GM23338 (cell line): ENCODE measurements at regions not wholly inside any gene's neighbourhood (a gene's known extent, or its start where the extent isn't known, plus 50 kb on each side); places are given as distances from the start of the nearest gene placed in this dataset.

Source experiments
- ATAC-seq: fragments of 200-7000 bp; cut with Tn5 transposase; 3 replicates; pipeline ENCODE4 v1.9.1; 2020
- DNase-seq: peaks from one replicate; pipeline ENCODE4 v3.0.0-alpha.2; 2015; ENCODE audit warnings: low spot score
- H2AFZ ChIP-seq: fragments of 200-600 bp; sonication (generic); 2 replicates; pipeline ENCODE4 v1.8.0; 2016; ENCODE audit warnings: antibody characterized with exemption, mild to moderate bottlenecking, moderate library complexity
- H3F3A ChIP-seq: fragments of 200-600 bp; sonication (generic); replicated peaks from 2 replicates; pipeline ENCODE4 v1.8.0; 2017; ENCODE audit warnings: antibody characterized with exemption, mixed run types, low read depth
- H3K27ac ChIP-seq: fragments of 200-600 bp; sonication (generic); 2 replicates; pipeline ENCODE4 v1.6.1; 2016; ENCODE audit warnings: low read depth
- H3K27me3 ChIP-seq: fragments of 200-600 bp; sonication (generic); 2 replicates; pipeline ENCODE4 v1.8.0; 2016; ENCODE audit warnings: mild to moderate bottlenecking, mixed run types, moderate library complexity; ENCODE audit not compliant: insufficient read depth
- H3K36me3 ChIP-seq: fragments of 200-600 bp; sonication (generic); 2 replicates; pipeline ENCODE4 v1.8.0; 2016; ENCODE audit warnings: mild to moderate bottlenecking; ENCODE audit not compliant: insufficient read depth
- H3K4me1 ChIP-seq: fragments of 200-600 bp; sonication (generic); 2 replicates; pipeline ENCODE4 v1.8.0; 2016; ENCODE audit warnings: mild to moderate bottlenecking, moderate library complexity; ENCODE audit not compliant: insufficient read depth
- H3K4me2 ChIP-seq: fragments of 200-600 bp; sonication (generic); 2 replicates; pipeline ENCODE4 v1.7.1; 2017; ENCODE audit warnings: mixed run types
- H3K4me3 ChIP-seq: fragments of 200-600 bp; sonication (generic); 2 replicates; pipeline ENCODE4 v1.6.1; 2016; ENCODE audit warnings: mixed run types
- H3K79me2 ChIP-seq: fragments of 200-600 bp; sonication (generic); replicated peaks from 2 replicates; pipeline ENCODE4 v1.8.0; 2017; ENCODE audit warnings: mild to moderate bottlenecking; ENCODE audit not compliant: insufficient read depth
- H3K9me2 ChIP-seq: fragments of 200-600 bp; sonication (generic); 2 replicates; pipeline ENCODE4 v1.8.0; 2017; ENCODE audit not compliant: insufficient read depth
- H4K20me1 ChIP-seq: fragments of 200-600 bp; sonication (generic); replicated peaks from 2 replicates; pipeline ENCODE4 v1.8.0; 2017; ENCODE audit warnings: mild to moderate bottlenecking; ENCODE audit not compliant: insufficient read depth
- H3K27ac Mint-ChIP-seq: 2 replicates; pipeline ENCODE4 v1.8.0; 2020; ENCODE audit warnings: inconsistent platforms, mild to moderate bottlenecking, moderate library complexity, mixed read lengths
- H3K27me3 Mint-ChIP-seq: 3 replicates; pipeline ENCODE4 v1.8.0; 2022; ENCODE audit warnings: low read depth, mild to moderate bottlenecking, moderate library complexity, mixed read lengths, inconsistent platforms; ENCODE audit not compliant: insufficient read depth, poor library complexity
- H3K36me3 Mint-ChIP-seq: 3 replicates; pipeline ENCODE4 v1.8.0; 2021; ENCODE audit warnings: low read depth, mild to moderate bottlenecking, inconsistent platforms, moderate library complexity, mixed read lengths
- H3K4me1 Mint-ChIP-seq: 3 replicates; pipeline ENCODE4 v1.8.0; 2020; ENCODE audit warnings: mild to moderate bottlenecking, inconsistent platforms, mixed read lengths
- H3K4me3 Mint-ChIP-seq: 3 replicates; pipeline ENCODE4 v1.8.0; 2021; ENCODE audit warnings: moderate library complexity, mild to moderate bottlenecking, inconsistent platforms, mixed read lengths
- H3K9me3 Mint-ChIP-seq: 3 replicates; pipeline ENCODE4 v1.8.0; 2020; ENCODE audit warnings: moderate library complexity, mild to moderate bottlenecking, inconsistent platforms, mixed read lengths
- CREB1 ChIP-seq: fragments of 250-450 bp; sonication (Bioruptor Pico); IDR thresholded peaks from 2 replicates; pipeline ENCODE4 v1.5.0; 2020; ENCODE audit warnings: low read depth, mild to moderate bottlenecking, moderate library complexity
- CTCF ChIP-seq, 2 experiments: fragments of 200-600 bp in 1 of 2; sonication (generic) in 1 of 2; conservative IDR thresholded peaks; 2 replicates each; pipeline versions ENCODE4 v1.5.1 to v1.6.1; 2016 to 2017; ENCODE audit warnings: antibody characterized with exemption in 2 of 2, low read depth in 2 of 2, mild to moderate bottlenecking in 2 of 2, moderate library complexity in 1 of 2
- ETS1 ChIP-seq: IDR thresholded peaks from 2 replicates; pipeline ENCODE4 v1.6.1; 2016; ENCODE audit warnings: antibody characterized with exemption
- EZH2 ChIP-seq: fragments of 200-600 bp; sonication (generic); IDR thresholded peaks from one replicate; pipeline ENCODE4 v1.8.0; 2017; ENCODE audit warnings: antibody characterized with exemption, mild to moderate bottlenecking, low read depth; ENCODE audit not compliant: unreplicated experiment
- EZH2phosphoT487 ChIP-seq: fragments of 200-600 bp; sonication (generic); IDR thresholded peaks from one replicate; pipeline ENCODE4 v1.8.1; 2018; ENCODE audit warnings: antibody characterized with exemption; ENCODE audit not compliant: unreplicated experiment
- JUNB ChIP-seq: IDR thresholded peaks from one replicate; pipeline ENCODE4 v1.6.1; 2016; ENCODE audit warnings: antibody characterized with exemption; ENCODE audit not compliant: unreplicated experiment
- NANOG ChIP-seq: IDR thresholded peaks from 2 replicates; pipeline ENCODE4 v1.6.1; 2016; ENCODE audit warnings: antibody characterized with exemption, borderline replicate concordance
- POLR2AphosphoS5 ChIP-seq: IDR thresholded peaks from 2 replicates; pipeline ENCODE4 v1.6.1; 2016; ENCODE audit warnings: antibody characterized with exemption, low read depth
- REST ChIP-seq: IDR thresholded peaks from one replicate; pipeline ENCODE4 v1.6.1; 2018; ENCODE audit warnings: antibody characterized with exemption; ENCODE audit not compliant: unreplicated experiment
- STAT1 ChIP-seq: IDR thresholded peaks from one replicate; pipeline ENCODE4 v1.6.1; 2016; ENCODE audit warnings: antibody characterized with exemption; ENCODE audit not compliant: unreplicated experiment
- ZNF114 ChIP-seq: fragments of 250-450 bp; sonication (Bioruptor Pico); IDR thresholded peaks from 2 replicates; pipeline ENCODE4 v1.5.0; 2020; ENCODE audit warnings: mild to moderate bottlenecking, moderate library complexity
- ZNF331 ChIP-seq: fragments of 250-450 bp; sonication (Bioruptor Pico); IDR thresholded peaks from 2 replicates; pipeline ENCODE4 v1.5.0; 2020; ENCODE audit warnings: low read depth, mild to moderate bottlenecking, moderate library complexity
- ZNF462 ChIP-seq: fragments of 250-450 bp; sonication (Bioruptor Pico); IDR thresholded peaks from 2 replicates; pipeline ENCODE4 v1.5.0; 2020; ENCODE audit warnings: mild to moderate bottlenecking, moderate library complexity

- H3K4me3 Mint-ChIP-seq = no peak overlapping the region
- Histone ChIP-seq H3F3A (no peaks in the 10 kb centered on the region), H3K4me2 (no peak overlapping the region), H4K20me1 (no peaks in the 10 kb centered on the region), H3K4me1 (no peaks in the 10 kb centered on the region), H3K4me3 (no peak overlapping the region), H3K36me3 (no peaks in the 10 kb centered on the region), H3K9me2 (0 out of 2 replicates have a peak, but pooled peaks cover 6% of the 10 kb centered on the region), H3K27ac (no peak overlapping the region), H2AFZ (no peak overlapping the region), H3K79me2 (no peaks in the 10 kb centered on the region), H3K27me3 (no peaks in the 10 kb centered on the region)
- no peaks in the 10 kb centered on the region for H3K4me1 Mint-ChIP-seq
- H3K27ac Mint-ChIP-seq = no peak overlapping the region
- ATAC-seq (no peak), DNase-seq (no peak)
- H3K9me3 Mint-ChIP-seq = peaks cover 15% of the 10 kb centered on the region
- H3K36me3 Mint-ChIP-seq = peaks cover 5% of the 10 kb centered on the region; the same call in 1 of the 3 replicates
- no peak for TF ChIP-seq CTCF (conservative IDR thresholded peaks at IDR 0.05; ENCODE audit: low read depth in 2 of 2)
- no peak for TF ChIP-seq CREB1 (CRISPR knock-in tag)
- no peak for TF ChIP-seq NANOG
- TF ChIP-seq ETS1 = no peak
- no peak for TF ChIP-seq ZNF331 (CRISPR knock-in tag)
- no peak for TF ChIP-seq STAT1
- TF ChIP-seq ZNF114 = no peak
- no peak for TF ChIP-seq POLR2AphosphoS5
- TF ChIP-seq EZH2 = no peak
- no peak for TF ChIP-seq ZNF462
- TF ChIP-seq EZH2phosphoT487 = no peak
- no peak for TF ChIP-seq REST
- TF ChIP-seq JUNB = no peak
- peaks cover 3% of the 10 kb centered on the region for H3K27me3 Mint-ChIP-seq
Observed at GRCh38 chr9:100756217-100756616, 178.3 kb downstream of the CAVIN4 start.
